Midbrain (tissue), 1 donor: ENCODE measurements at regions not wholly inside any gene's neighbourhood (a gene's known extent, or its start where the extent isn't known, plus 50 kb on each side); places are given as distances from the start of the nearest gene placed in this dataset.

Experiments used
- DNase-seq: peaks from one replicate; lab custom pipeline; 2025; lab: John Stamatoyannopoulos, UW

- no peak for DNase-seq
Measured at GRCh38 chr3:132904-133303, 63.7 kb upstream of the CHL1 start.

- no peak for DNase-seq
Measured at GRCh38 chr3:140748-141330, 55.7 kb upstream of the CHL1 start.
